Gastroesophageal sphincter (tissue), 3 donors: ENCODE measurements at regions not wholly inside any gene's neighbourhood (a gene's known extent, or its start where the extent isn't known, plus 50 kb on each side); places are given as distances from the start of the nearest gene placed in this dataset.
"Not testable (repeated sequence)": the region's sequence is repeated elsewhere in the genome, so short reads cannot be mapped to it uniquely, and the experiment has no call there.

Experiments
- CTCF ChIP-seq, 4 experiments: fragments of 200-600 bp in 2 of 4; fragments of 450-650 bp in 2 of 4; sonication (generic) in 1 of 4; IDR thresholded peaks; one replicate each; pipeline ENCODE4 v1.5.1; 2017 to 2019; ENCODE audit warnings: antibody characterized with exemption in 4 of 4, mild to moderate bottlenecking in 2 of 4, moderate library complexity in 2 of 4
- EP300 ChIP-seq: sonication (generic); formaldehyde crosslinking; IDR thresholded peaks from one replicate; pipeline ENCODE4 v1.6.1; 2017; ENCODE audit warnings: antibody characterized with exemption, mild to moderate bottlenecking
- POLR2A ChIP-seq, 2 donors: fragments of 450-650 bp; IDR thresholded peaks; one replicate each; pipeline ENCODE4 v1.6.1; 2017; ENCODE audit warnings: antibody characterized with exemption in 2 of 2, mild to moderate bottlenecking in 2 of 2, moderate library complexity in 1 of 2

- TF ChIP-seq EP300; CTCF (IDR thresholded peaks at IDR 0.05); POLR2A (IDR thresholded peaks at IDR 0.05): not testable (repeated sequence)
Observed at GRCh38 chr4:55696424-55696823, 60.3 kb upstream of the NMU start.
